Activated B cell treated with CpG ODN at 0.5 μM for 24 hours (primary cell): ENCODE measurements at regions not wholly inside any gene's neighbourhood (a gene's known extent, or its start where the extent isn't known, plus 50 kb on each side); places are given as distances from the start of the nearest gene placed in this dataset.

Experiments
- ATAC-seq: fragments of 200-7000 bp; cut with Tn5 transposase; one replicate; pipeline ENCODE4 v1.10.0; 2021; ENCODE audit warnings: low read depth, mild to moderate bottlenecking, moderate library complexity
- CTCF ChIA-PET: fragments of 350-600 bp; sonication (Branson Sonifier 250); formaldehyde crosslinking; loops from one replicate; lab custom pipeline; 2021; ENCODE audit warnings: antibody characterized with exemption; lab: Charles Lee
- POLR2A ChIA-PET: fragments of 350-600 bp; sonication (Branson Sonifier 250); formaldehyde crosslinking; loops from one replicate; lab custom pipeline; 2021; ENCODE audit warnings: antibody characterized with exemption; lab: Charles Lee
- DNase-seq: peaks from one replicate; pipeline ENCODE4 v3.0.0; 2022
- H3K27ac Mint-ChIP-seq: one replicate; pipeline ENCODE4 v1.8.0; 2020; ENCODE audit warnings: mixed read lengths
- H3K27me3 Mint-ChIP-seq: one replicate; pipeline ENCODE4 v1.8.0; 2021; ENCODE audit warnings: mixed read lengths
- H3K36me3 Mint-ChIP-seq: one replicate; pipeline ENCODE4 v1.8.0; 2021; ENCODE audit warnings: low read depth, mixed read lengths
- H3K4me1 Mint-ChIP-seq: one replicate; pipeline ENCODE4 v1.8.0; 2021; ENCODE audit warnings: mixed read lengths
- H3K4me3 Mint-ChIP-seq: one replicate; pipeline ENCODE4 v1.8.0; 2020; ENCODE audit warnings: mild to moderate bottlenecking, mixed read lengths
- H3K9me3 Mint-ChIP-seq: one replicate; pipeline ENCODE4 v1.8.0; 2020; ENCODE audit warnings: mixed read lengths
- intact Hi-C: fragments of 100-400 bp; cut with micrococcal nuclease; formaldehyde crosslinking; loops from one replicate; pipeline ENCODE4 v1.15.1; 2024
- TF ChIP-seq, protein P1 (sequence below): fragments of 200-600 bp; IDR thresholded peaks from one replicate; pipeline ENCODE4 v1.8.0; 2022; ENCODE audit warnings: antibody characterized with exemption, mild to moderate bottlenecking

DNA sequence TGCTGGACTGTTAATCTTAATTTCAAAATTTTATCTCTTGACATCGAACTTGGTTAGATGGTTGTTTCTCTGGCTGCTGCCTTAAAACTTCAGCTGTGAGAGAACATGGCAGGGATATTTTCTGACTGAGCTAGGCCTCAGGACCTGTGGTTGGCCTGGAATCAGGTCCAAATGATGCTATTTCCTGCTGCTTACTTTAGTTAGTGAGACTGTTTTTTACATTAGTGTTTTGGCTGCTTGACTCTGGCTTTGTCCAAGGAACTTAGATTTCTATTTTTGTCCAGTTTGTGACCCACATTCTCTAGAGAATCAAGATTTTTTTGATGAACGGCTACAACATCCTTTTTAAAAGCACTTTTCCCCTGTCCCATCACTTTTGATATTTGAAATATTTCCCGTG lies 497.9 kb upstream of the SGO1 start:
- H3K9me3 Mint-ChIP-seq: peaks cover 16% of the 10 kb centered on the region

DNA sequence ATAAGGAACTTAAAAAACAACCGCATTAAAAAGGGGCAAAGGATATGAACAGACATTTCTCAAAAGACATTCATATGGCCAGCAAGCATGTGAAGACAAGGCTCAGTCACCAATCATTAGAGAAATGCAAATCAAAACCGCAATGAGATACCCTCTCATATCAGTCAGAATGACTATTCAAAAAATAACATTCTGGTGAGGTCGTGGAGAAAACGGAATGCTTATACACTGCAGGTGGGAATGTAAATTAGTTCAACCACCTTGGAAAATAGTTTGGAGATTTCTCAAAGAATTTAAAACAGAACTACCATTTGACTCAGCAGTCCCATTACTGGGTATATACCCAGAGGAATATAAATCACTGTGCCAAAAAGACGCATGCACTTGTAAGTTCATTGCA lies 496.6 kb upstream of the SGO1 start:
- intact Hi-C loops: no loop called here
- H3K4me3 Mint-ChIP-seq: no peak overlapping the region
- TF ChIP-seq, protein P1, sequence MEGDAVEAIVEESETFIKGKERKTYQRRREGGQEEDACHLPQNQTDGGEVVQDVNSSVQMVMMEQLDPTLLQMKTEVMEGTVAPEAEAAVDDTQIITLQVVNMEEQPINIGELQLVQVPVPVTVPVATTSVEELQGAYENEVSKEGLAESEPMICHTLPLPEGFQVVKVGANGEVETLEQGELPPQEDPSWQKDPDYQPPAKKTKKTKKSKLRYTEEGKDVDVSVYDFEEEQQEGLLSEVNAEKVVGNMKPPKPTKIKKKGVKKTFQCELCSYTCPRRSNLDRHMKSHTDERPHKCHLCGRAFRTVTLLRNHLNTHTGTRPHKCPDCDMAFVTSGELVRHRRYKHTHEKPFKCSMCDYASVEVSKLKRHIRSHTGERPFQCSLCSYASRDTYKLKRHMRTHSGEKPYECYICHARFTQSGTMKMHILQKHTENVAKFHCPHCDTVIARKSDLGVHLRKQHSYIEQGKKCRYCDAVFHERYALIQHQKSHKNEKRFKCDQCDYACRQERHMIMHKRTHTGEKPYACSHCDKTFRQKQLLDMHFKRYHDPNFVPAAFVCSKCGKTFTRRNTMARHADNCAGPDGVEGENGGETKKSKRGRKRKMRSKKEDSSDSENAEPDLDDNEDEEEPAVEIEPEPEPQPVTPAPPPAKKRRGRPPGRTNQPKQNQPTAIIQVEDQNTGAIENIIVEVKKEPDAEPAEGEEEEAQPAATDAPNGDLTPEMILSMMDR: no peak
- ChIA-PET CTCF (no interaction called here), POLR2A (no interaction called here)
- DNase-seq (no peak), ATAC-seq (no peak)
- no peaks in the 10 kb centered on the region for H3K36me3 Mint-ChIP-seq
- no peak overlapping the region for H3K27ac Mint-ChIP-seq
- H3K27me3 Mint-ChIP-seq: no peaks in the 10 kb centered on the region
- no peaks in the 10 kb centered on the region for H3K4me1 Mint-ChIP-seq
- peaks cover 16% of the 10 kb centered on the region for H3K9me3 Mint-ChIP-seq

More for the DNA sequence above, 497.9 kb upstream of the SGO1 start:
- TF ChIP-seq, protein P1: no peak
- no peak overlapping the region for H3K4me3 Mint-ChIP-seq
- CTCF ChIA-PET: no interaction called here
- no peak for DNase-seq
- H3K36me3 Mint-ChIP-seq: no peaks in the 10 kb centered on the region
- no peak overlapping the region for H3K27ac Mint-ChIP-seq
- no peak for ATAC-seq
- H3K4me1 Mint-ChIP-seq: no peaks in the 10 kb centered on the region
- POLR2A ChIA-PET: no interaction called here
- no peaks in the 10 kb centered on the region for H3K27me3 Mint-ChIP-seq
- intact Hi-C loops: no loop called here

DNA sequence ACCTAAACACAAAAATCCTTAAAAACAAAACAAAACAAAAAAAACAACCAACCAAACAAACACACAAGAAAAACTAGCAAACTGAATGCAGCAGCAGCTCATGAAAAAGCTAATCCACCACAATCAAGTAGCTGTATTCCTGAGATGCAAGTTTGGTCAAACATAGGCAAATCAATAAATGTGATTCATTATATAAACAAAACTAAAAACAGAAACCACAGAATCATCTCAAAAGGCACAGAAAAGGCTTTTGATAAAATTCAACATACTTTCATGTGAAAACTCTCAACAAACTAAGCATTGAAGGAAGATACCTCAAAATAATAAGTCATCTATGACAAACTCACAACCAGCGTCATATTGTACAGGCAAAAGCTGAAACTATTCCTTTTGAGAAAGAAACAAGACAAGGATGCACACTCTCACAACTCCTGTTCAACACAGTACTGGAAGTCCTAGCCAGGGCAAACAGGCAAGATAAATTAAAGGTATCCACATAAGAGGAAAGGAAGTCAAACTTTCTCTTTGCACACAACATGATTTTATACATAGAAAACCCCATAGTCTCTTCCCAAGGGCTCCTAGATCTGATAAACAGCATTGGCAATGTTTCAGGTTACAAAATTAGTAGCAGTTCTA lies 495.1 kb upstream of the SGO1 start:
- DNase-seq (no peak), ATAC-seq (no peak)
- TF ChIP-seq, protein P1: no peak
- ChIA-PET CTCF (no interaction called here), POLR2A (no interaction called here)
- no peaks in the 10 kb centered on the region for H3K36me3 Mint-ChIP-seq
- H3K27ac Mint-ChIP-seq: no peak overlapping the region
- no peaks in the 10 kb centered on the region for H3K4me1 Mint-ChIP-seq
- H3K4me3 Mint-ChIP-seq: no peak overlapping the region
- intact Hi-C loops: no loop called here
- peaks cover 10% of the 10 kb centered on the region for H3K9me3 Mint-ChIP-seq
- H3K27me3 Mint-ChIP-seq: no peaks in the 10 kb centered on the region

DNA sequence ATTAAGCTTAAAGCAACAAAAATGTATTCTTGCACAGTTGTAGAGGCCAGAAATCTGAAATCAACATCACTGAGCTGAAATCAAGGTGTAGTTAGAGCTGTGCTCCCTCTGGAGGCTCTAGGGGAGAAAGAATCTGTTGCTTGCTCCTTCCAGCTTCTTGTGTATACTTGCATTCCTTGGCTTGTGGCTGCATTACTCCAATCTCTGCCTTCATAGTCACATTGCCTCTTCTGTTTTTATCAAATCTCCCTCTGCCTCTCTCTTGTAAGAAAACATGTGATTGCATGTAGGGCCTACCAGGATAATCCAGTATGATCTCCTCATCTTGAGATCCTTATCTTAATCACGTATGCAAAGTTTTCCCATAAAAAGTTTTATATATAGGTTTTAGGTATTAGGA lies 487.9 kb upstream of the SGO1 start:
- ChIA-PET CTCF (no interaction called here), POLR2A (no interaction called here)
- TF ChIP-seq, protein P1: no peak
- peaks cover 5% of the 10 kb centered on the region for H3K9me3 Mint-ChIP-seq
- H3K36me3 Mint-ChIP-seq: no peaks in the 10 kb centered on the region
- intact Hi-C loops: no loop called here
- ATAC-seq: no peak
- H3K27me3 Mint-ChIP-seq: no peaks in the 10 kb centered on the region
- H3K27ac Mint-ChIP-seq: no peak overlapping the region
- no peak for DNase-seq
- no peak overlapping the region for H3K4me3 Mint-ChIP-seq
- H3K4me1 Mint-ChIP-seq: no peaks in the 10 kb centered on the region

DNA sequence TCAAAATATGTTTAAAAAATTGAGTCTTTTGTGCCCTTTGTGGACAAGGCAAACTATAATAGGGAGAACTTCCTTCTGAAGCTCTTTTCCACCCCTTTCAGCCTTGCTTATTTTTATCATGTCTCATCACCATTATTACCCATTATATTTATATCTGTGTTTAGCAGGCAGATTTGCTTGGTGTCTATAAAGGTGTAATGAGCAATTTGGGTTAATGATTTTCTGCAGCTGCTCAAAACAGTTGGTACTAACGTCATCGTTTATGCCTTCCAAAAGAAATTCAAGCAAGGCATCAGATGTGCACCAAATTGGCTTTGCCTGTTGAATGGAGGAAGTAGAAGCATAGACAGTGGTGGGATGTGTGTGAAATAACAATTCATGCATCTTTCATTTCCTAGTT lies 483.7 kb upstream of the SGO1 start:
- TF ChIP-seq, protein P1: no peak
- Mint-ChIP-seq H3K9me3 (peaks cover 2% of the 10 kb centered on the region), H3K36me3 (no peaks in the 10 kb centered on the region), H3K4me1 (no peaks in the 10 kb centered on the region), H3K27ac (no peak overlapping the region), H3K27me3 (no peaks in the 10 kb centered on the region), H3K4me3 (no peak overlapping the region)
- ATAC-seq: no peak
- DNase-seq: no peak
- CTCF ChIA-PET: no interaction called here
- POLR2A ChIA-PET: no interaction called here
- intact Hi-C loops: no loop called here
